ENCODE measurements at regions not wholly inside any gene's neighbourhood (a gene's known extent, or its start where the extent isn't known, plus 50 kb on each side); places are given as distances from the start of the nearest gene placed in this dataset.

- no peak for TF ChIP-seq POLR2A (IDR thresholded peaks at IDR 0.05)
- TF ChIP-seq POLR2AphosphoS5 (IDR thresholded peaks at IDR 0.05), result no peak
- TF ChIP-seq CTCF (IDR thresholded peaks at IDR 0.05), result no peak
These were observed 102.5 kb downstream of the LARP7 start for GRCh38 chr4:112739442-112739841.

All from gastroesophageal sphincter (tissue), 3 donors.